HEK293 (cell line): ENCODE measurements at regions not wholly inside any gene's neighbourhood (a gene's known extent, or its start where the extent isn't known, plus 50 kb on each side); places are given as distances from the start of the nearest gene placed in this dataset.

Source experiments
- CTCF ChIA-PET: fragments of 350-600 bp; formaldehyde crosslinking; extraction: SDS; loops from one replicate; lab custom pipeline; 2021; ENCODE audit warnings: antibody characterized with exemption; lab: Yijun Ruan, JAX
- POLR2A ChIA-PET: fragments of 300-600 bp; formaldehyde crosslinking; extraction: SDS; loops from one replicate; lab custom pipeline; 2020; ENCODE audit warnings: antibody characterized with exemption, inconsistent platforms; lab: Yijun Ruan, JAX
- H3K27ac ChIP-seq: fragments of 200-500 bp; sonication (Bioruptor generic); 2 replicates; pipeline ENCODE4 v1.5.1; 2014; ENCODE audit warnings: low read depth, low read length, control low read depth, inconsistent platforms; ENCODE audit errors: extremely low read depth
- H3K36me3 ChIP-seq, 2 experiments: fragments of 200-500 bp in 1 of 2; sonication (Bioruptor generic) in 1 of 2; 1 replicate in 1 of 2; 2 replicates in 1 of 2; pipeline ENCODE4 v1.5.1; 2014 to 2017; ENCODE audit warnings: inconsistent platforms in 2 of 2, low read length in 2 of 2; ENCODE audit not compliant: control insufficient read depth in 2 of 2, insufficient read depth in 1 of 2
- H3K4me1 ChIP-seq: fragments of 200-500 bp; sonication (Bioruptor generic); 2 replicates; pipeline ENCODE4 v1.5.1; 2014; ENCODE audit warnings: mild to moderate bottlenecking, low read length, inconsistent platforms; ENCODE audit not compliant: control insufficient read depth, insufficient read depth
- H3K4me3 ChIP-seq: 2 replicates; pipeline ENCODE4 v1.5.1; 2011; ENCODE audit warnings: low read depth, mild to moderate bottlenecking, control low read depth, low read length, moderate library complexity
- H3K9me3 ChIP-seq: fragments of 200-500 bp; sonication (Bioruptor generic); 2 replicates; pipeline ENCODE4 v1.5.1; 2014; ENCODE audit warnings: low read depth, low read length, inconsistent platforms; ENCODE audit not compliant: control insufficient read depth, insufficient read depth
- IKZF3 ChIP-seq: fragments of 450-650 bp; IDR thresholded peaks from 2 replicates; pipeline ENCODE4 v1.5.0; 2018; ENCODE audit warnings: missing biosample characterization, mild to moderate bottlenecking, missing genetic modification characterization, moderate library complexity
- KLF1 ChIP-seq: fragments of 450-650 bp; formaldehyde crosslinking; IDR thresholded peaks from 2 replicates; pipeline ENCODE4 v1.5.1; 2016; ENCODE audit warnings: missing biosample characterization, missing genetic modification characterization
- KLF10 ChIP-seq: fragments of 450-650 bp; IDR thresholded peaks from 2 replicates; pipeline ENCODE4 v1.5.1; 2018; ENCODE audit warnings: missing biosample characterization, mild to moderate bottlenecking, missing genetic modification characterization
- KLF16 ChIP-seq: fragments of 450-650 bp; formaldehyde crosslinking; IDR thresholded peaks from 2 replicates; pipeline ENCODE4 v1.5.1; 2017; ENCODE audit warnings: missing biosample characterization, missing genetic modification characterization
- KLF8 ChIP-seq: fragments of 450-650 bp; formaldehyde crosslinking; IDR thresholded peaks from 2 replicates; pipeline ENCODE4 v1.5.1; 2016; ENCODE audit warnings: missing biosample characterization, missing genetic modification characterization
- SCRT2 ChIP-seq: fragments of 450-650 bp; formaldehyde crosslinking; IDR thresholded peaks from 2 replicates; pipeline ENCODE4 v1.5.1; 2016; ENCODE audit warnings: missing biosample characterization, missing genetic modification characterization
- SP2 ChIP-seq: fragments of 450-650 bp; formaldehyde crosslinking; IDR thresholded peaks from 2 replicates; pipeline ENCODE4 v1.5.1; 2016; ENCODE audit warnings: missing biosample characterization, missing genetic modification characterization
- SP7 ChIP-seq: fragments of 450-650 bp; formaldehyde crosslinking; IDR thresholded peaks from 2 replicates; pipeline ENCODE4 v1.5.1; 2016; ENCODE audit warnings: missing biosample characterization, missing genetic modification characterization
- ZBTB48 ChIP-seq: fragments of 450-650 bp; formaldehyde crosslinking; IDR thresholded peaks from 2 replicates; pipeline ENCODE4 v1.5.1; 2016; ENCODE audit warnings: missing biosample characterization, missing genetic modification characterization
- ZFHX2 ChIP-seq: fragments of 450-650 bp; formaldehyde crosslinking; conservative IDR thresholded peaks from 2 replicates; pipeline ENCODE4 v1.5.1; 2016; ENCODE audit warnings: missing biosample characterization, missing genetic modification characterization
- ZFP3 ChIP-seq: fragments of 450-650 bp; formaldehyde crosslinking; IDR thresholded peaks from 2 replicates; pipeline ENCODE4 v1.5.1; 2016; ENCODE audit warnings: low read depth, missing biosample characterization, missing genetic modification characterization
- ZFP69B ChIP-seq: fragments of 450-650 bp; formaldehyde crosslinking; IDR thresholded peaks from 2 replicates; pipeline ENCODE4 v1.5.1; 2016; ENCODE audit warnings: missing biosample characterization, missing genetic modification characterization
- ZNF114 ChIP-seq: fragments of 450-650 bp; formaldehyde crosslinking; IDR thresholded peaks from 2 replicates; pipeline ENCODE4 v1.5.0; 2017; ENCODE audit warnings: missing biosample characterization, missing genetic modification characterization
- ZNF138 ChIP-seq: fragments of 450-650 bp; formaldehyde crosslinking; IDR thresholded peaks from 2 replicates; pipeline ENCODE4 v1.5.1; 2016; ENCODE audit warnings: missing biosample characterization, missing genetic modification characterization, borderline replicate concordance
- ZNF223 ChIP-seq: fragments of 450-650 bp; formaldehyde crosslinking; IDR thresholded peaks from 2 replicates; pipeline ENCODE4 v1.5.1; 2016; ENCODE audit warnings: missing biosample characterization, missing genetic modification characterization
- ZNF350 ChIP-seq: fragments of 450-650 bp; formaldehyde crosslinking; IDR thresholded peaks from 2 replicates; pipeline ENCODE4 v1.5.0; 2017; ENCODE audit warnings: missing biosample characterization, mild to moderate bottlenecking, missing genetic modification characterization
- ZNF37A ChIP-seq: fragments of 450-650 bp; IDR thresholded peaks from 2 replicates; pipeline ENCODE4 v1.5.1; 2018; ENCODE audit warnings: missing biosample characterization, missing genetic modification characterization
- ZNF558 ChIP-seq: fragments of 450-650 bp; formaldehyde crosslinking; IDR thresholded peaks from 2 replicates; pipeline ENCODE4 v1.5.1; 2016; ENCODE audit warnings: missing biosample characterization, missing genetic modification characterization
- ZNF76 ChIP-seq: fragments of 450-650 bp; formaldehyde crosslinking; IDR thresholded peaks from 2 replicates; pipeline ENCODE4; 2016; ENCODE audit warnings: low read depth, missing biosample characterization, missing genetic modification characterization, borderline replicate concordance
- ZNF777 ChIP-seq: fragments of 450-650 bp; formaldehyde crosslinking; IDR thresholded peaks from 2 replicates; pipeline ENCODE4 v1.5.1; 2017; ENCODE audit warnings: missing biosample characterization, missing genetic modification characterization, borderline replicate concordance
- ZNF785 ChIP-seq: fragments of 450-650 bp; formaldehyde crosslinking; IDR thresholded peaks from 2 replicates; pipeline ENCODE4 v1.5.1; 2016; ENCODE audit warnings: missing biosample characterization, missing genetic modification characterization
- ZNF792 ChIP-seq: fragments of 450-650 bp; formaldehyde crosslinking; IDR thresholded peaks from 2 replicates; pipeline ENCODE4 v1.5.1; 2016; ENCODE audit warnings: missing biosample characterization, missing genetic modification characterization
- ZNF830 ChIP-seq: fragments of 450-650 bp; IDR thresholded peaks from 2 replicates; pipeline ENCODE4 v1.5.0; 2018; ENCODE audit warnings: missing biosample characterization, missing genetic modification characterization, low read depth, mild to moderate bottlenecking, moderate library complexity
- TF ChIP-seq, protein P1 (sequence below): fragments of 450-650 bp; formaldehyde crosslinking; IDR thresholded peaks from 2 replicates; pipeline ENCODE4 v1.5.1; 2016; ENCODE audit warnings: missing biosample characterization, missing genetic modification characterization
- TF ChIP-seq, protein P2 (sequence below): fragments of 450-650 bp; formaldehyde crosslinking; IDR thresholded peaks from 2 replicates; pipeline ENCODE4 v1.5.1; 2016; ENCODE audit warnings: missing biosample characterization, missing genetic modification characterization
- TF ChIP-seq, protein P3 (sequence below): fragments of 450-650 bp; formaldehyde crosslinking; IDR thresholded peaks from 2 replicates; pipeline ENCODE4 v1.5.1; 2017; ENCODE audit warnings: missing biosample characterization, missing genetic modification characterization
- TF ChIP-seq, protein P4 (sequence below): fragments of 450-650 bp; formaldehyde crosslinking; optimal IDR thresholded peaks from 2 replicates; pipeline ENCODE3; 2016; ENCODE audit warnings: missing biosample characterization, mild to moderate bottlenecking, missing genetic modification characterization

DNA sequence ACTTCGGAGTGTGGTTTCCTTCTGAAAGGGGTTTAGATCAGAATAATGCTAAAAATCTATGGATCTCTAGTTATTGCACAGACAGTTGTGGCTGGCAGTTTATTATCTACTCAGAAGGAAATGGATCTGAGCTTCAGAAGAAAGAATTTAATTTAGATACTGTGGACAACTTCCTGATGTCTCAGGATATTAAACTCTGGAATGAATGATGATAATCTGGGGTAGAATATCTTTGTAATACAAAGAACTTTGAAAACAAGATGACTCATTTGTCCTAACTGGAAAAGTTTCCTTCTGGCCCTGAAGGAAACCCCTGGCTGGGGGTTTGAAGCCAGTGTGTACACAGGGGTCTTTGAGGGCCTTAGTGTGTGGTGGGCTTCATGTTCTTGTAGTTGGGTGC, 78.0 kb downstream of the EDN3 start:
- TF ChIP-seq ZNF114 (tag by site-specific recombination) (no peak), KLF8 (no peak), ZNF792 (no peak), ZNF37A (no peak), ZFP3 (tag by site-specific recombination) (no peak), ZNF76 (tag by site-specific recombination) (no peak)
- TF ChIP-seq, protein P1, sequence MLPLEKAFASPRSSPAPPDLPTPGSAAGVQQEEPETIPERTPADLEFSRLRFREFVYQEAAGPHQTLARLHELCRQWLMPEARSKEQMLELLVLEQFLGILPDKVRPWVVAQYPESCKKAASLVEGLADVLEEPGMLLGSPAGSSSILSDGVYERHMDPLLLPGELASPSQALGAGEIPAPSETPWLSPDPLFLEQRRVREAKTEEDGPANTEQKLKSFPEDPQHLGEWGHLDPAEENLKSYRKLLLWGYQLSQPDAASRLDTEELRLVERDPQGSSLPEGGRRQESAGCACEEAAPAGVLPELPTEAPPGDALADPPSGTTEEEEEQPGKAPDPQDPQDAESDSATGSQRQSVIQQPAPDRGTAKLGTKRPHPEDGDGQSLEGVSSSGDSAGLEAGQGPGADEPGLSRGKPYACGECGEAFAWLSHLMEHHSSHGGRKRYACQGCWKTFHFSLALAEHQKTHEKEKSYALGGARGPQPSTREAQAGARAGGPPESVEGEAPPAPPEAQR (tag by site-specific recombination) = no peak
- TF ChIP-seq, protein P2, sequence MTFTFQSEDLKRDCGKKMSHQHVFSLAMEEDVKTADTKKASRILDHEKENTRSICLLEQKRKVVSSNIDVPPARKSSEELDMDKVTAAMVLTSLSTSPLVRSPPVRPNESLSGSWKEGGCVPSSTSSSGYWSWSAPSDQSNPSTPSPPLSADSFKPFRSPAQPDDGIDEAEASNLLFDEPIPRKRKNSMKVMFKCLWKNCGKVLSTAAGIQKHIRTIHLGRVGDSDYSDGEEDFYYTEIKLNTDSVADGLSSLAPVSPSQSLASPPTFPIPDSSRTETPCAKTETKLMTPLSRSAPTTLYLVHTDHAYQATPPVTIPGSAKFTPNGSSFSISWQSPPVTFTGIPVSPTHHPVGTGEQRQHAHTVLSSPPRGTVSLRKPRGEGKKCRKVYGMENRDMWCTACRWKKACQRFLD (tag by site-specific recombination) = no peak
- TF ChIP-seq, protein P3, sequence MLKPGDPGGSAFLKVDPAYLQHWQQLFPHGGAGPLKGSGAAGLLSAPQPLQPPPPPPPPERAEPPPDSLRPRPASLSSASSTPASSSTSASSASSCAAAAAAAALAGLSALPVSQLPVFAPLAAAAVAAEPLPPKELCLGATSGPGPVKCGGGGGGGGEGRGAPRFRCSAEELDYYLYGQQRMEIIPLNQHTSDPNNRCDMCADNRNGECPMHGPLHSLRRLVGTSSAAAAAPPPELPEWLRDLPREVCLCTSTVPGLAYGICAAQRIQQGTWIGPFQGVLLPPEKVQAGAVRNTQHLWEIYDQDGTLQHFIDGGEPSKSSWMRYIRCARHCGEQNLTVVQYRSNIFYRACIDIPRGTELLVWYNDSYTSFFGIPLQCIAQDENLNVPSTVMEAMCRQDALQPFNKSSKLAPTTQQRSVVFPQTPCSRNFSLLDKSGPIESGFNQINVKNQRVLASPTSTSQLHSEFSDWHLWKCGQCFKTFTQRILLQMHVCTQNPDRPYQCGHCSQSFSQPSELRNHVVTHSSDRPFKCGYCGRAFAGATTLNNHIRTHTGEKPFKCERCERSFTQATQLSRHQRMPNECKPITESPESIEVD = no peak
- TF ChIP-seq, all 188 proteins: peak for 0
- Histone ChIP-seq H3K4me3 (no peak overlapping the region), H3K9me3 (no peaks in the 10 kb centered on the region), H3K36me3 (no peaks in the 10 kb centered on the region), H3K27ac (no peak overlapping the region), H3K4me1 (no peaks in the 10 kb centered on the region)
- CTCF ChIA-PET = no interaction called here
- POLR2A ChIA-PET = no interaction called here

DNA sequence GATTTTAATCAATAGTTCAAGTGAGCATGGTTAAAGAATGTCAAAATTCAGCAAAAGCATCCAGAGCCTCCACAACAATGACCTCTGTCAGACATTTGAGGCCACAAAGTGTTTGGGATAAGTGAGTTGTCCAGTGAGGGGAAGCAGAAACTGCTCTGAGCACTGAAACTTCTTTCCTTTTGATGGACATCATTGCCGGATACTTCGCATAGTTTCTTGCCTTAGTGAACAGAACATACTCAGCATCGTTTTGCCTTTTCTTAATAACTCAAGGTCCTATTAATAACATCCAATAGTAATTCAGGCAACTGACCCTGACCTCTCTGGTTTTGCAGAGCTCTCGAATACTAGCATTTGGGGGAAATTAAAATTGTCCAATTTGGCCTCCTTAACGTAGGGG, 78.6 kb downstream of the EDN3 start:
- TF ChIP-seq SP2 (tag by site-specific recombination) (no peak), ZNF830 (no peak), ZNF138 (tag by site-specific recombination) (no peak), ZNF223 (tag by site-specific recombination) (no peak), ZFP69B (tag by site-specific recombination) (no peak), SCRT2 (tag by site-specific recombination) (no peak), ZNF792 (no peak), ZNF785 (tag by site-specific recombination) (no peak), SP7 (tag by site-specific recombination) (no peak), ZNF350 (tag by site-specific recombination) (no peak), ZFHX2 (tag by site-specific recombination) (no peak), ZNF76 (tag by site-specific recombination) (no peak), IKZF3 (tag by site-specific recombination) (no peak), ZBTB48 (tag by site-specific recombination) (no peak), ZNF777 (tag by site-specific recombination) (no peak), KLF16 (tag by site-specific recombination) (no peak), ZNF558 (no peak), KLF1 (tag by site-specific recombination) (no peak), KLF10 (tag by site-specific recombination) (no peak)
- TF ChIP-seq, protein P4, sequence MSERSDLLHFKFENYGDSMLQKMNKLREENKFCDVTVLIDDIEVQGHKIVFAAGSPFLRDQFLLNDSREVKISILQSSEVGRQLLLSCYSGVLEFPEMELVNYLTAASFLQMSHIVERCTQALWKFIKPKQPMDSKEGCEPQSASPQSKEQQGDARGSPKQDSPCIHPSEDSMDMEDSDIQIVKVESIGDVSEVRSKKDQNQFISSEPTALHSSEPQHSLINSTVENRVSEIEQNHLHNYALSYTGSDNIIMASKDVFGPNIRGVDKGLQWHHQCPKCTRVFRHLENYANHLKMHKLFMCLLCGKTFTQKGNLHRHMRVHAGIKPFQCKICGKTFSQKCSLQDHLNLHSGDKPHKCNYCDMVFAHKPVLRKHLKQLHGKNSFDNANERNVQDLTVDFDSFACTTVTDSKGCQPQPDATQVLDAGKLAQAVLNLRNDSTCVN (tag by site-specific recombination) = no peak
- Histone ChIP-seq H3K4me1 (no peaks in the 10 kb centered on the region), H3K9me3 (no peaks in the 10 kb centered on the region), H3K4me3 (no peak overlapping the region), H3K27ac (no peak overlapping the region), H3K36me3 (no peaks in the 10 kb centered on the region)
- ChIA-PET CTCF (interaction anchor here (0.6 kb wide), 1 partner anchor 154 kb away, joined by 4 read pairs; no protein-coding TSS in a partner anchor), POLR2A (no interaction called here)
